Uterus (tissue), 3 donors: ENCODE measurements at regions not wholly inside any gene's neighbourhood (a gene's known extent, or its start where the extent isn't known, plus 50 kb on each side); places are given as distances from the start of the nearest gene placed in this dataset.

Source experiments
- DNase-seq, 2 donors: peaks; one replicate each; pipeline ENCODE4 v3.0.0-alpha.2; 2019 to 2020
- H3K27ac ChIP-seq, 2 donors: fragments of 200-600 bp; sonication (generic); 1 replicate in 1 of 2; 2 replicates in 1 of 2; pipeline ENCODE4 v1.5.1; 2016 to 2018
- H3K27me3 ChIP-seq, 2 donors: fragments of 200-600 bp; sonication (generic); one replicate each; pipeline ENCODE4 v1.5.1; 2018 to 2019; ENCODE audit warnings: control low read depth in 1 of 2
- H3K36me3 ChIP-seq, 2 donors: fragments of 200-600 bp; sonication (generic); one replicate each; pipeline ENCODE4 v1.5.1; 2019; ENCODE audit warnings: control low read depth in 1 of 2
- H3K4me1 ChIP-seq, 2 donors: fragments of 200-600 bp; sonication (generic); one replicate each; pipeline ENCODE4 v1.5.1; 2018 to 2019; ENCODE audit warnings: control low read depth in 1 of 2
- H3K4me3 ChIP-seq, 2 donors: fragments of 200-600 bp; sonication (generic); 1 replicate in 1 of 2; 2 replicates in 1 of 2; pipeline ENCODE4 v1.5.1; 2018 to 2019; ENCODE audit warnings: mild to moderate bottlenecking in 1 of 2
- H3K9me3 ChIP-seq, 2 donors: fragments of 200-600 bp; sonication (generic); one replicate each; pipeline ENCODE4 v1.5.1; 2019; ENCODE audit warnings: control low read depth in 1 of 2
- POLR2A ChIP-seq, 2 donors: fragments of 450-650 bp; IDR thresholded peaks; one replicate each; pipeline ENCODE4 v1.6.1; 2016; ENCODE audit warnings: antibody characterized with exemption in 2 of 2, mild to moderate bottlenecking in 1 of 2, moderate library complexity in 1 of 2
- intact Hi-C: fragments of 100-400 bp; cut with DNase I; formaldehyde crosslinking; loops from one replicate; pipeline ENCODE4 v1.15.1; 2023; ENCODE audit warnings: low total_unique reads
- TF ChIP-seq, protein P1 (sequence below), 4 experiments: fragments of 200-600 bp in 2 of 4; fragments of 450-650 bp in 2 of 4; sonication (generic) in 2 of 4; IDR thresholded peaks; one replicate each; pipeline ENCODE4 v1.5.1; 2016 to 2019; ENCODE audit warnings: antibody characterized with exemption in 4 of 4, mild to moderate bottlenecking in 2 of 4, moderate library complexity in 1 of 4
- donor health status: DM: yes; HTN: yes; CAD: no.

GRCh38 chrX:42976746-42977366, 198.9 kb upstream of the PPP1R2C start:
- Histone ChIP-seq H3K4me1 (no peaks in the 10 kb centered on the region), H3K27ac (no peak overlapping the region), H3K4me3 (no peak overlapping the region), H3K36me3 (no peaks in the 10 kb centered on the region), H3K27me3 (no peaks in the 10 kb centered on the region), H3K9me3 (no peaks in the 10 kb centered on the region)
- no peak for TF ChIP-seq POLR2A (IDR thresholded peaks at IDR 0.05)
- TF ChIP-seq, protein P1, sequence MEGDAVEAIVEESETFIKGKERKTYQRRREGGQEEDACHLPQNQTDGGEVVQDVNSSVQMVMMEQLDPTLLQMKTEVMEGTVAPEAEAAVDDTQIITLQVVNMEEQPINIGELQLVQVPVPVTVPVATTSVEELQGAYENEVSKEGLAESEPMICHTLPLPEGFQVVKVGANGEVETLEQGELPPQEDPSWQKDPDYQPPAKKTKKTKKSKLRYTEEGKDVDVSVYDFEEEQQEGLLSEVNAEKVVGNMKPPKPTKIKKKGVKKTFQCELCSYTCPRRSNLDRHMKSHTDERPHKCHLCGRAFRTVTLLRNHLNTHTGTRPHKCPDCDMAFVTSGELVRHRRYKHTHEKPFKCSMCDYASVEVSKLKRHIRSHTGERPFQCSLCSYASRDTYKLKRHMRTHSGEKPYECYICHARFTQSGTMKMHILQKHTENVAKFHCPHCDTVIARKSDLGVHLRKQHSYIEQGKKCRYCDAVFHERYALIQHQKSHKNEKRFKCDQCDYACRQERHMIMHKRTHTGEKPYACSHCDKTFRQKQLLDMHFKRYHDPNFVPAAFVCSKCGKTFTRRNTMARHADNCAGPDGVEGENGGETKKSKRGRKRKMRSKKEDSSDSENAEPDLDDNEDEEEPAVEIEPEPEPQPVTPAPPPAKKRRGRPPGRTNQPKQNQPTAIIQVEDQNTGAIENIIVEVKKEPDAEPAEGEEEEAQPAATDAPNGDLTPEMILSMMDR (IDR thresholded peaks at IDR 0.05): no peak
- DNase-seq: no peak
- intact Hi-C loops: no loop called here

GRCh38 chrX:42978655-42979379, 200.9 kb upstream of the PPP1R2C start:
- Histone ChIP-seq H3K4me1 (no peaks in the 10 kb centered on the region), H3K27me3 (peaks cover 0 to 9% of the 10 kb centered on the region in 2 donors), H3K9me3 (no peaks in the 10 kb centered on the region), H3K27ac (no peak overlapping the region), H3K4me3 (no peak overlapping the region), H3K36me3 (no peaks in the 10 kb centered on the region)
- DNase-seq: no peak
- intact Hi-C loops: no loop called here
- TF ChIP-seq POLR2A (IDR thresholded peaks at IDR 0.05): no peak
- TF ChIP-seq, protein P1 (IDR thresholded peaks at IDR 0.05): no peak

DNA sequence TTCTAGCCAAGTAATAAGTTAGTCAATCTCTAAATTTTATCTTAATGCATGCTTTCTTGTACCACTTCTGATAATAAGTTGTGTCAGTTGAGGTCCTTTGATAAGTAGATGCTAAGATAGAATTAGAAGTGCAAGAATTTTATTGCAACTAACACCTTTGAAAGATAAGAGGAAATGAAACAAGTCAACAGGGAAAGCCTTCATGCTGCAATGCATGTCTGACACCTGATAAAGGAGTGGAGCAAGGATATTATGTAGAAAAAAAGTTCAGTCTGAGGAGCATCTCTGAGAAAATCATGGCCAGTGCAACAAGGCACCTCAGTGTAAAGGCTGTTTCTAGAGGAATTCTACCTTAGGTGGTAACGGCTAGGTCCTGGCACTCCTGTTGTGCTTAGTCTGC, 210.7 kb upstream of the PPP1R2C start:
- Histone ChIP-seq H3K9me3 (no peaks in the 10 kb centered on the region), H3K36me3 (no peaks in the 10 kb centered on the region), H3K4me1 (no peaks in the 10 kb centered on the region), H3K4me3 (no peak overlapping the region), H3K27ac (no peak overlapping the region), H3K27me3 (no peaks in the 10 kb centered on the region)
- intact Hi-C loops: no loop called here
- no peak for DNase-seq
- TF ChIP-seq, protein P1 (IDR thresholded peaks at IDR 0.05): no peak
- TF ChIP-seq POLR2A (IDR thresholded peaks at IDR 0.05): no peak

- TF ChIP-seq POLR2A (IDR thresholded peaks at IDR 0.05): no peak
- TF ChIP-seq, protein P1 (IDR thresholded peaks at IDR 0.05): no peak
- DNase-seq: no peak
- no peaks in the 10 kb centered on the region for H3K9me3 ChIP-seq
- H3K4me1 ChIP-seq: no peaks in the 10 kb centered on the region
- intact Hi-C loops: no loop called here
- no peaks in the 10 kb centered on the region for H3K27me3 ChIP-seq
- H3K36me3 ChIP-seq: no peaks in the 10 kb centered on the region
- no peak overlapping the region for H3K4me3 ChIP-seq
- H3K27ac ChIP-seq: no peak overlapping the region
Observed at GRCh38 chrX:42992199-42992943, 214.4 kb upstream of the PPP1R2C start.

- Histone ChIP-seq H3K4me3 (no peak overlapping the region), H3K27me3 (no peaks in the 10 kb centered on the region), H3K36me3 (no peaks in the 10 kb centered on the region), H3K27ac (no peak overlapping the region), H3K9me3 (no peaks in the 10 kb centered on the region), H3K4me1 (no peaks in the 10 kb centered on the region)
- no peak for DNase-seq
- intact Hi-C loops: no loop called here
- TF ChIP-seq, protein P1 (IDR thresholded peaks at IDR 0.05): no peak
- no peak for TF ChIP-seq POLR2A (IDR thresholded peaks at IDR 0.05)
Observed at GRCh38 chrX:42996861-42997260, 218.9 kb upstream of the PPP1R2C start.
